ENCODE measurements at regions not wholly inside any gene's neighbourhood (a gene's known extent, or its start where the extent isn't known, plus 50 kb on each side); places are given as distances from the start of the nearest gene placed in this dataset.

DNA sequence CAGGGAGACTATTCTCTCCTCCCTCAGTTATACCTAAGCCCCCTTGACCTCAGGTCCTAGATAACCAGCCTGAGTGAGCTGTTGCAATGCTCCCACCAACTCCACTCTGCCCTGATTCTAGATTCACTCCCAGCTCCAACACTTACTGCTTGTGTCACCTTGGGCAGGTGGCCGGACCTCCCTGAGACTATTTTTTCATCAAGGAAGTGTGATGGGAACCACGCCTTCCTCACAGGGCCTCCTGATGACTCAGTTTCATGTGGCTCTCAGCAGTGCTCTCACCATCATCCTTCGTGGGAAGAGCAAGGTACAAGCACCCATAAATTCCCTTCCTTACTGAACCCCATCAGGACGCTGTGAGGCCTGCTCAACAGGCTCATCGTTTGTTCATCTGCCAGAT is 925.8 kb upstream of the ZNF722 start:
- Histone ChIP-seq H3K4me3 (ENCODE audit: low read length) (no peak overlapping the region), H3K27ac (ENCODE audit: low read length) (no peak overlapping the region), H3K27me3 (ENCODE audit: control insufficient read depth, insufficient read depth) (no peaks in the 10 kb centered on the region), H3K4me1 (ENCODE audit: control insufficient read depth, insufficient read depth, low read length) (no peaks in the 10 kb centered on the region), H3K9me3 (ENCODE audit: control insufficient read depth, low read length) (peaks cover 1% of the 10 kb centered on the region)
- no peak for DNase-seq
- ATAC-seq = no peak
- 46% methylated on average over 5 of the region's 5 CpGs for WGBS
- intact Hi-C loops (cut with DNase I) = no loop called here

DNA sequence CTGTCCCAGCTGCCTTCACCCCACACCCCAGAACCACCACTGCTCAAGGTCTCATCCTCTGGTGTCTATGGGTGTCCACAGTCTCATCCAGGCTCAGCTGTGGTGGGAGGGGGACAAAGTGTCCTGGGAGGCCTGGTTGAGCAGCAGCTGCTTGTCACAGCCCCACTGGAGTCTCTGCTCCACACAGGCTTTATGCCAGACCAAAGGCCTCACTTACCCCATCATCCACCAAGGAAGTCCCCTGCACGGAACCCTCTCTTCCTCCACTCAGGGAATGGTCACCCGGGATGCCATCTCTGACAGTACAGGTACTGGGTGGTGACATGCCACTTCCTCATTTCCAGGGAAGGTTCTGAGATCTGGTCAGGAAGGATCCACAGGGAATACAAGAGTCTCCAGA is 925.4 kb upstream of the ZNF722 start:
- intact Hi-C loops (cut with DNase I) = no loop called here
- peaks cover 3% of the 10 kb centered on the region for H3K9me3 ChIP-seq (ENCODE audit: control insufficient read depth, low read length)

DNA sequence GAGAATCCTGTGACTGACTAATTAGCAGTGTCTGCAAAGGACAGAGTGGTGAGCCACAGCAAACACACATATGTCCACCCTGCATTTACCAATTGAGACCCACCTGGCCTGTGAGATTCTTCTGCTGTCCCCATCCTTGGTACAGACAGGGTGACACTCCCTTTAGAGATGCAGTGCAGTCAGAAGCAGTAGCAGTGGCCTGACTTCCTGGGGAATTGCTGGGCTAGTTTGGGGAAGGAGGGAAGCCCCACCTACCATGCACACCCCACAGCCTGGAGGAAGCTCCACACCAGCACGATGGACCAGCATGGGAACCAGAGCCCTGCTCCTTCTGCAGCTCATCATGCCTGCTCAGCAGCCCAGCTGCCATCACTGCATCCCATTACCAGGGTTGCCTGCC is 924.9 kb upstream of the ZNF722 start:
- Histone ChIP-seq H3K27ac (ENCODE audit: low read length) (no peak overlapping the region), H3K27me3 (ENCODE audit: control insufficient read depth, insufficient read depth) (no peaks in the 10 kb centered on the region), H3K4me1 (ENCODE audit: control insufficient read depth, insufficient read depth, low read length) (no peaks in the 10 kb centered on the region), H3K4me3 (ENCODE audit: low read length) (no peak overlapping the region), H3K9me3 (ENCODE audit: control insufficient read depth, low read length) (peaks cover 4% of the 10 kb centered on the region)
- intact Hi-C loops (cut with DNase I) = no loop called here
- 65% methylated on average over 1 of the region's 1 CpG for WGBS
- ATAC-seq = no peak
- DNase-seq = no peak

More for the DNA sequence above, 925.4 kb upstream of the ZNF722 start:
- DNase-seq = no peak
- Histone ChIP-seq H3K27ac (ENCODE audit: low read length) (no peak overlapping the region), H3K4me3 (ENCODE audit: low read length) (no peak overlapping the region), H3K4me1 (ENCODE audit: control insufficient read depth, insufficient read depth, low read length) (no peaks in the 10 kb centered on the region), H3K27me3 (ENCODE audit: control insufficient read depth, insufficient read depth) (no peaks in the 10 kb centered on the region)
- no peak for ATAC-seq
- WGBS = 75% methylated on average over 2 of the region's 2 CpGs

DNA sequence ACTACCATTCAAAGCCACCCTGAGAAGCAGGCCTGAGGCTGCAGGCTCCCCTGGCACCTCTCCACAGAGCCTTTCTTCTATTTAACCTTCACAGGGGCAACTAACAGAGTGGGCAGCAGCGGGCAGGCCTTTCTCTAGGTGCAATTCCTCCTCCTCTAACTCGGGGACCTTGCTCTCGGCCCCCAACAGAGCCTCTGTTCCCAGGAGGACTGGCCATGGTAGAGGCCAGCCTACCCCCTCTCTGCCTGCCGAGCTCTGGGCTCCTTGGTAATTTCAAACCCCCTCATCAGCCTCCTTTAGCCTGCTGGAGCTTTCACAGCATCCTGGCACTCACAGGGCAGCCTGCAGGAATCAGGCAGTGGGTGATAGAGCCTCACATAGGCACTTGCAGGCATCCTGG is 920.8 kb upstream of the ZNF722 start:
- Histone ChIP-seq H3K4me1 (ENCODE audit: control insufficient read depth, insufficient read depth, low read length) (no peaks in the 10 kb centered on the region), H3K9me3 (ENCODE audit: control insufficient read depth, low read length) (peaks cover 4% of the 10 kb centered on the region), H3K4me3 (ENCODE audit: low read length) (no peak overlapping the region), H3K27ac (ENCODE audit: low read length) (no peak overlapping the region), H3K27me3 (ENCODE audit: control insufficient read depth, insufficient read depth) (no peaks in the 10 kb centered on the region)
- intact Hi-C loops (cut with DNase I) = no loop called here
- WGBS = 35% methylated on average over 4 of the region's 4 CpGs
- DNase-seq (no peak), ATAC-seq (no peak)

DNA sequence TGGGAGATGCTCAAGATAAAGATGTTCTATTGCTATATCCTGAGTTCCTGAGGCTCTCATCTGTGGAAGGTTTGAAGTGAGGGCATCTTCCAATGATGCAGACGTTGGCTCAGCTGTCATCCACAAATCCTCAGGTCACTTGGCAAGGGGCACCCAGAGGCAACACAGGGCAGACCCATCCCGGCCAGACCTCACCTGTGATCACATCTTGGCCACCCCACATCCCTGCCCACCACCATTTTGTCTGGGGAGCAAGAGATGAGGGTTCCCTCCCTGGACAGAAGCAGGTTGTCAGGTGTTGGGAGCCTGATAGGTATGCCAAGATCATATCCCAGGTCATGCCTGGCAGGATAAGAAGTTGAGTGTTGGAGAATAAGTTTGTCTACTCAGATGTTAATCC is 918.2 kb upstream of the ZNF722 start:
- Histone ChIP-seq H3K27me3 (ENCODE audit: control insufficient read depth, insufficient read depth) (no peaks in the 10 kb centered on the region), H3K4me3 (ENCODE audit: low read length) (no peak overlapping the region), H3K9me3 (ENCODE audit: control insufficient read depth, low read length) (peaks cover 4% of the 10 kb centered on the region), H3K27ac (ENCODE audit: low read length) (no peak overlapping the region), H3K4me1 (ENCODE audit: control insufficient read depth, insufficient read depth, low read length) (no peaks in the 10 kb centered on the region)
- 18% methylated on average over 2 of the region's 2 CpGs for WGBS
- DNase-seq (no peak), ATAC-seq (no peak)
- intact Hi-C loops (cut with DNase I) = no loop called here

DNA sequence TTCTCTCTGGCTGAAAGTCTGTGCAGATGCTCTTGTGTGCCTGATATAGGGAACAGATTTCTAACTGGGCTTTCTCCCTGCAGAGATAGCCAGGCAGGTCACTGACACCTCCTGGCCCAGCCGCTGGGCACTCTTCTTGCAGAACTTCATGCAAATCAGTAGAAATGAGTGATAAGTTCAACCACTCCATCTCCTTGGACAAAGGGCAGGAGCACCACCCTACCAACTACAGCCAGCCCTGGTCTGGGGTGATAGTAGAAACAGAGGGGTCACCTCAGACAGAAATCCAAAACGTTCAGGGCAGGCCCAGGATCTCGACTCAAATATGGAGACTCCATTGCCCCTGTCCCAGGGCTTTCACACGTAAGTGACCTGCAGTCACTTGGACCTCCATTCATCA is 917.8 kb upstream of the ZNF722 start:
- 36% methylated on average over 4 of the region's 4 CpGs for WGBS

DNA sequence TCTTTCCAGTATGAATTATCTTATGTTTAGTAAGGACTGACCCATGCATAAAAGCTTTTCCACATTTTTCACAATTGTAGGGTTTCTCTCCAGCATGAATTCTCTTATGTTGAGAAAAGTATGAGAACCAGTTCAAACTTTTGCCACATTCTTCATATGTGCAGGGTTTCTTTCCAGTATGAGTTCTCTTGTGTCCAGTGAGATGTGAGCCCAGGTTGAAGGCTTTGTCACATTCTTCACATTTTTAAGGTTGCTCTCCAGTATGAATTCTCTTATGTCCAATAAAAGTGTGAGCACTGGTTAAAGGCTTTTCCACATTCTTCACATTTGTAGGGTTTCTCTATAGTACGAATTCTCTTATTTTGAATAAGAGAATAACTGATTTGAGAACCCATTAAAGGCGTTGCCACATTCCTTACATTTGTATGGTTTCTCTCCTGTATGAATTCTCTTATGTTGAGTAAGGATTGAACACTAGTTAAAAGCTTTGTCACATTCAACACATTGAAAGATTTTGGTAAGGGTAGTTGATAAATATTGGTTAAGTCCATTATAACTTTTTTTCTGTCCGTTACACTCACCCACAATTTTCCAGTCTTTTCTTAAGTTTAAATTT is 911.0 kb upstream of the ZNF722 start:
- Histone ChIP-seq H3K4me1 (ENCODE audit: control insufficient read depth, insufficient read depth, low read length) (no peaks in the 10 kb centered on the region), H3K27ac (ENCODE audit: low read length) (no peak overlapping the region), H3K27me3 (ENCODE audit: control insufficient read depth, insufficient read depth) (no peaks in the 10 kb centered on the region), H3K9me3 (ENCODE audit: control insufficient read depth, low read length) (no peaks in the 10 kb centered on the region), H3K4me3 (ENCODE audit: low read length) (no peak overlapping the region)
- intact Hi-C loops (cut with DNase I) = no loop called here
- ATAC-seq (no peak), DNase-seq (no peak)
- WGBS = 52% methylated on average over 3 of the region's 3 CpGs

More for the DNA sequence above, 917.8 kb upstream of the ZNF722 start:
- intact Hi-C loops (cut with DNase I) = no loop called here
- Histone ChIP-seq H3K9me3 (ENCODE audit: control insufficient read depth, low read length) (peaks cover 4% of the 10 kb centered on the region), H3K27ac (ENCODE audit: low read length) (no peak overlapping the region), H3K4me1 (ENCODE audit: control insufficient read depth, insufficient read depth, low read length) (no peaks in the 10 kb centered on the region), H3K27me3 (ENCODE audit: control insufficient read depth, insufficient read depth) (no peaks in the 10 kb centered on the region), H3K4me3 (ENCODE audit: low read length) (no peak overlapping the region)
- ATAC-seq = no peak
- no peak for DNase-seq

DNA sequence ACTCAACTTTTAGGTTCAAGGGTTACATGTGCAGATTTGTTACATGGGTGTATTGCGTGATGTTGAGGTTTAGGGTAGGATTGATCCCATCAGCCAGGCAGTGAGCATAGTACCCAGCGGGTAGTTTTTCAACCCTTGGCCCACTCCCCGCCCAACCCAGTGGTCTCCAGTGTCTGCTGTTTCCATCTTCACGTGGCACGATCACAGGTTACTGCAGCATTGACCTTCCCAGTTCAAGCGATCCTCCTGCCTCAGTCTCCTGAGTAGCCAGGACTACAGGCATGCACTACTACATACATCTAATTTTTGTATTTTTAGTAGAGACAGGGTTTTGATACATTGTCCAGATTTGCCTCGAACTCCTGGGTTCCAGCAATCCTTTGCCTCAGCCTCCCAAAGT is 905.7 kb upstream of the ZNF722 start:
- H3K4me3 ChIP-seq (ENCODE audit: low read length) = no peak overlapping the region
- H3K27ac ChIP-seq (ENCODE audit: low read length) = no peak overlapping the region
- intact Hi-C loops (cut with DNase I) = no loop called here
- H3K27me3 ChIP-seq (ENCODE audit: control insufficient read depth, insufficient read depth) = no peaks in the 10 kb centered on the region
- DNase-seq = no peak
- H3K4me1 ChIP-seq (ENCODE audit: control insufficient read depth, insufficient read depth, low read length) = no peaks in the 10 kb centered on the region
- 62% methylated on average over 7 of the region's 7 CpGs for WGBS
- no peaks in the 10 kb centered on the region for H3K9me3 ChIP-seq (ENCODE audit: control insufficient read depth, low read length)
- no peak for ATAC-seq

DNA sequence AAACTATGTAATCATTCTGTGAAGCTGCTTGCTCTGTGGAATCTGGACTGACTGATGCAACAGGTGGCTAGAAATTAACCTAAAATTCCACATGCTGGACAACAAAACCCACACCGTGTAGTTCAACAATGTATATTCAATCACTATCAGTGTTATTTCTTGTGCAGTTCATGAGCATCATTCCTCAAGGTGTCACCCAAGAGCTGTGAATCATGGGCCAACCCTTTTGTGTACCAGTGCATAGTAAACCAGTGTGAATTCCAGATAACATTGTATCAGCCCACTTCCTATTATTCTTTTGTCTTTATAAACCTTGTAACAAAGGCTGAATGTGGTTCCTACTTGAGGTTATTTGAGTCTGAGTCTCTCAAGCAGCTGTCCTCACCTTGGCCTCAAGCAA is 905.2 kb upstream of the ZNF722 start:
- Histone ChIP-seq H3K27ac (ENCODE audit: low read length) (no peak overlapping the region), H3K9me3 (ENCODE audit: control insufficient read depth, low read length) (no peaks in the 10 kb centered on the region), H3K4me1 (ENCODE audit: control insufficient read depth, insufficient read depth, low read length) (no peaks in the 10 kb centered on the region), H3K27me3 (ENCODE audit: control insufficient read depth, insufficient read depth) (no peaks in the 10 kb centered on the region), H3K4me3 (ENCODE audit: low read length) (no peak overlapping the region)
- intact Hi-C loops (cut with DNase I) = no loop called here
- ATAC-seq (no peak), DNase-seq (no peak)
- WGBS = 62% methylated on average over 1 of the region's 1 CpG

DNA sequence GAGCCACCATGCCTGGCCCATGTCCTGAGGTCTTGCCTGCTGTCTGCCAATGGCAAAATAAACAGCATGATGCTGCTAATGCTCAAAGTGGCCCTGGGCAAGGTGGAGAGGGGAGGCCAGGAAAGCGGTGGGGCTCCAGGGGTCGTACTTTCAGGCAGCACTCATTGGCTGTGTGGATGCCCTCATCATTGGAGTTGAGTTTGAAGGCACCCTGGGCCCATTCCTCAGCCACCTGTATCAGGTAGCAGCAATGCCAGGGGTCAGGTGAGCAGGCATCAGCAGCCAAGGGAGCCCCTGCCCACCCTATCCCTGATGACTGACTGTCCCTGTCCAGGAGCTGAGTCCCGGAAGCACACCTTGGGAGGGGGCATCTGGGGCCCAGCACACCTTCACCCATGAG is 902.5 kb upstream of the ZNF722 start:
- Histone ChIP-seq H3K27ac (ENCODE audit: low read length) (no peak overlapping the region), H3K27me3 (ENCODE audit: control insufficient read depth, insufficient read depth) (no peaks in the 10 kb centered on the region), H3K4me3 (ENCODE audit: low read length) (no peak overlapping the region), H3K9me3 (ENCODE audit: control insufficient read depth, low read length) (peaks cover 3% of the 10 kb centered on the region), H3K4me1 (ENCODE audit: control insufficient read depth, insufficient read depth, low read length) (no peaks in the 10 kb centered on the region)
- intact Hi-C loops (cut with DNase I) = no loop called here
- DNase-seq (no peak), ATAC-seq (no peak)
- 75% methylated on average over 3 of the region's 3 CpGs for WGBS

DNA sequence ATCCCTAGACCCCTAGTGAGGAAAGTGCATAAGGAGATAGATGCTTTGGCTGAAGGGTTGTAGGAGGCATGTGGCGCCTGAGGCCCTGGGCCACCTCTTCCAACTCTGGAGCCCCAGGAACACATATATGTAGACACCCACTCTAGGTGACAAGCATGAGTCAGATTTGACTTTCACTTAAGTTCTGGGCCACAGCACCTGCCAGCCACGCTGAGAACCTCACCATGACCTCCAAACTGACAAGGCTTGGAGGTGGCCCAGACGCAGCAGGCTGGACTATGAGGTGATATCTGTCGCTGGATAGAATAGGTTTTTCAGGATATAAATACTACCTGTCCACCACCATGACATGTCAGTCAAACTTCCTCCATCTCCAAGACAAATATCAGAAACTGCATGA is 894.0 kb upstream of the ZNF722 start:
- Histone ChIP-seq H3K27me3 (ENCODE audit: control insufficient read depth, insufficient read depth) (no peaks in the 10 kb centered on the region), H3K4me3 (ENCODE audit: low read length) (no peak overlapping the region), H3K27ac (ENCODE audit: low read length) (no peak overlapping the region), H3K4me1 (ENCODE audit: control insufficient read depth, insufficient read depth, low read length) (no peaks in the 10 kb centered on the region), H3K9me3 (ENCODE audit: control insufficient read depth, low read length) (peaks cover under 1% of the 10 kb centered on the region)
- intact Hi-C loops (cut with DNase I) = no loop called here
- DNase-seq (no peak), ATAC-seq (no peak)
- WGBS = 71% methylated on average over 4 of the region's 4 CpGs

DNA sequence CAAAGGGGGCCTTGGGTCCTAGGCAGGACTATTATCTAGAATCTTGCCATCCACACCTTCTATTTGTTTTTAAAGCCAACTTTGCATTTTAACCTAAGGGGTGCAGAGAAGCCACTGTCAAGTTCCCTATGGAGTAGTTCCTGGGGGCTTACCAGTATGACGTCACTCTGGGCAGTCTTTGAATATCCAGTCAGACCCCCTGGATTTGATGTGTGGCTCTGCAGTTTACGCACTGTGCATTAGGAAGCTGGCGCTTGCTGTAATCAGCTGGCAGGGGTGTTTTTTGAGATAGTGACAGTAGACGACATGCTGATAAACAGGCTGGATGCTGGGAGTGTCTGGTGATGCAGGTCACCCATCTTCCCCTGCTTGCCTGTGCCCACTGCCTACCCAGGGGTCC is 892.7 kb upstream of the ZNF722 start:
- Histone ChIP-seq H3K4me1 (ENCODE audit: control insufficient read depth, insufficient read depth, low read length) (no peaks in the 10 kb centered on the region), H3K4me3 (ENCODE audit: low read length) (no peak overlapping the region), H3K27ac (ENCODE audit: low read length) (no peak overlapping the region), H3K27me3 (ENCODE audit: control insufficient read depth, insufficient read depth) (no peaks in the 10 kb centered on the region), H3K9me3 (ENCODE audit: control insufficient read depth, low read length) (no peaks in the 10 kb centered on the region)
- ATAC-seq (no peak), DNase-seq (no peak)
- WGBS = 82% methylated on average over 4 of the region's 4 CpGs
- intact Hi-C loops (cut with DNase I) = no loop called here

All from right cardiac atrium (tissue), 5 donors.